ENCODE measurements at regions not wholly inside any gene's neighbourhood (a gene's known extent, or its start where the extent isn't known, plus 50 kb on each side); places are given as distances from the start of the nearest gene placed in this dataset.

- TF ChIP-seq TAF1 (IDR thresholded peaks at IDR 0.05; ENCODE audit: borderline replicate concordance, insufficient read depth, low read length): no peak
- TF ChIP-seq SIN3A (IDR thresholded peaks at IDR 0.05; ENCODE audit: borderline replicate concordance, insufficient read depth, low read length): no peak
- no peak for TF ChIP-seq REST (IDR thresholded peaks at IDR 0.05; ENCODE audit: insufficient read depth in 1 of 2, low read depth in 2 of 2, low read length in 2 of 2)
Measured at GRCh38 chr13:40311356-40312101, 354.9 kb downstream of the FOXO1 start.

- TF ChIP-seq REST (IDR thresholded peaks at IDR 0.05; ENCODE audit: insufficient read depth in 1 of 2, low read depth in 2 of 2, low read length in 2 of 2) (no peak), SIN3A (IDR thresholded peaks at IDR 0.05; ENCODE audit: borderline replicate concordance, insufficient read depth, low read length) (peak; percentile 54; the same call in 1 of the 2 replicates)
Measured at GRCh38 chr13:40313269-40314200, 352.9 kb downstream of the FOXO1 start.

- no peak for TF ChIP-seq REST (IDR thresholded peaks at IDR 0.05; ENCODE audit: insufficient read depth in 1 of 2, low read depth in 2 of 2, low read length in 2 of 2)
- TF ChIP-seq TAF1 (IDR thresholded peaks at IDR 0.05; ENCODE audit: borderline replicate concordance, insufficient read depth, low read length): no peak
- TF ChIP-seq FOXP2 (optimal IDR thresholded peaks at IDR 0.05; ENCODE audit: borderline replicate concordance, extremely low read depth, extremely low read length, insufficient read depth): no peak
- TF ChIP-seq SIN3A (IDR thresholded peaks at IDR 0.05; ENCODE audit: borderline replicate concordance, insufficient read depth, low read length): no peak
- TF ChIP-seq POLR2AphosphoS5 (IDR thresholded peaks at IDR 0.05; ENCODE audit: low read depth, low read length): no peak
Measured at GRCh38 chr13:40315416-40316064, 350.9 kb downstream of the FOXO1 start.

- no peak for TF ChIP-seq FOXP2 (optimal IDR thresholded peaks at IDR 0.05; ENCODE audit: borderline replicate concordance, extremely low read depth, extremely low read length, insufficient read depth)
- TF ChIP-seq REST (IDR thresholded peaks at IDR 0.05; ENCODE audit: insufficient read depth in 1 of 2, low read depth in 2 of 2, low read length in 2 of 2): no peak
Measured at GRCh38 chr13:40316301-40316700, 350.1 kb downstream of the FOXO1 start.

All from PFSK-1 (cell line).